ENCODE measurements at regions not wholly inside any gene's neighbourhood (a gene's known extent, or its start where the extent isn't known, plus 50 kb on each side); places are given as distances from the start of the nearest gene placed in this dataset.

DNA sequence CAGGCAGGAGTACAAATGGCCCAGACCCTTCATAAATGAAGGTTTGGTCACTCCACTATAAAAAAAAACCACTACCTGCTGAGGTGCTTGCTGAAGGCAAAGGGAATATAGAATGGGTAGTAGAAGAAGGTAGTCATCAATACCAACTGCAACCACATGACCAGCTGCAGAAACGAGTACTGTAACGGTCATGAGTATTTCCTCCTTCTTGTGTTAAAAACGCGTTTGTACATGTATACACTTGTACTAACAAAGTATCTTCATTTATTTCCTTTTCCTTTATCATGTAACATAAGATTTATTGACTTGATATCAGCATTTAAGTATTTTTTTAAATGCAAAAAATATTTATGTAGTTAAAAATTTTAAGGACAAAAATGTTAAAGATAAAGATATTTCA lies 238.6 kb downstream of the TFAP2B start:
- ATAC-seq (ENCODE audit: low read depth in 2 of 2) (no peak), DNase-seq (no peak)
- Mint-ChIP-seq H3K27ac (no peak overlapping the region), H3K27me3 (no peaks in the 10 kb centered on the region), H3K4me3 (no peak overlapping the region), H3K9me3 (peaks cover 0 to 15% (median 6%) of the 10 kb centered on the region in 7 donors), H3K4me1 (no peaks in the 10 kb centered on the region), H3K36me3 (no peaks in the 10 kb centered on the region)

DNA sequence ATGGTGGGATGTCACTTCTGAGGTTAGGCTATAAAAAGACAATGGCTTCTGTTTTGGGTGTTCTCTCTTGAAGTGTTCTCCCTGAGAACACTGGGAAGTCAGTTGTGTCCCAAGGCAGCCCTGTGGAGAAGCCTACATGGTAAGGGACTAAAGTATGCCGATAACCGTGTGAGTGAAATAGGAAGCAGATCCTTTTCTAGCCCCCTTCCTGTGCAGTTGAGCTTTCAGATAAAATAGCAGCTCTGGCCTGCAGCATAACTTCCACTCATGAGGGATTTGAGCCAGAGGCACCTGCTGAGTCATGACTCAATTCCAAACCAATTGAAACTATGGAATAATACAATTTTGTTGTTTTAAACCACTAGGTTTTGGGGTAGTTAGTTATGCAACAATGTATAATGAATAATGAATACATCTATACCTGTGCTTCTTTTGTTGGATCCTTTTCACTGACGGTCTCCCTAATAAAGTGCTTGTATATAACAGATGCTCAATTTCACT lies 241.6 kb downstream of the TFAP2B start:
- Mint-ChIP-seq H3K4me1 (no peaks in the 10 kb centered on the region), H3K4me3 (no peak overlapping the region), H3K36me3 (no peaks in the 10 kb centered on the region), H3K27ac (no peak overlapping the region), H3K9me3 (peaks cover 0 to 7% (median 2%) of the 10 kb centered on the region in 7 donors), H3K27me3 (no peaks in the 10 kb centered on the region)
- ATAC-seq (ENCODE audit: low read depth in 2 of 2): no peak
- DNase-seq: no peak

DNA sequence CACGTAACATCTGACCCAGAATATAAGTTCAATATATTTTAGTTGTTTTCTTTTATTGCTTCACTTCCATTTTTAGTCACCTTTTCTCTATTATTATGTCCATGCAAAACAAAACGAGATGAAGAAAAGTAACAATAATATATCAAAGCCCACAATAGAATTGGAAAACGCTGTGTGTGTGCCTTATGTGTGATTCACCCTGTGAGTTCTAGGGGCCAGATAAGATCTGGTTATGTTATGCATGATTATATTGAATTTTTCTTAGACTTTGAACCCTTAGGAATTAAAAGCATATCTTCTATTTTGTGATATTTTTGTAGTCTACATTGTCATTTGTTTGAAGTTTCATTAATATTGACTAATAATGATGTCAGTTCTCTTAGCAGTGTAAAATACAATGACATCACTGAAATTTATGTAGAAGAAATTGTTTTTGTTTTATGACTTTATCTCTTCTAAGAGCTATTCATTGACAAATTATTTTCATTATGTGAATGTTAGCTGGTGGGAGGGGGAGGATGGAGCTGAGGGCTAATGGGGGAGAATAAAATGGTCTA lies 243.6 kb downstream of the TFAP2B start:
- Mint-ChIP-seq H3K9me3 (peaks cover 0 to 7% (median 1%) of the 10 kb centered on the region in 7 donors), H3K27ac (no peak overlapping the region)

DNA sequence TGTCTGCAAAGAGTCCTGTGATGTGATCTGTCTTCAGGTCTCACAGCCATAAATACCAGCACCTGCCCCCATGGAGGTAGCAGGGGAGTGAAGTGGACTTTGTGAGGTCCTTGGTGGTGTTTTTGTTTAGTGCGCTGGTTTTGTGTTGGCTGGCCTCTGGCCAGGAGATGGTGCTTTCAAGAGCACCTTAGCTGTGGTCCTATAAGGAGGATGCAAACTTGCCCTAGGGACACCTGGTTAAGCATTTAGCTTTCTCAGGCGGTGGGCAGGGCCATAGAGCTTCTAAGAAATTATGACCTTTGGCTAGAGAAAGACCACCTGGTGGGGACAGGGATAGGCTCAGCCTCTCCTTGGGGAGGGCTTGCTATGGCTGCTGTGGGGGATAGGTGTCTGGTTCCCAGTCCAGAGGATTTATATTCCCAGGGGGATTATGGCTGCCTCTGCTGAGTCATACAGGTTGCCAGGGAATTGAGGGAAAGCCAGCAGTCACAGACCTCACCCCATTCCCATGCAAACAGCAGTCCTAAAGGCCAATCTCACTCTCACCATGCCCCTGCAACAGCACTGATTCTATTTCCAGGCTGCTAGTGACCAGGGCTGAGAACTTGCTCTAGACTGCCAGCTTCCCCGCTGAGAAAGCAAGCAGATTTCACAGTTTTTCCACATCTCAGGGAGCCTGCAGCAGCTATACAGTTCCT lies 259.3 kb downstream of the TFAP2B start:
- Mint-ChIP-seq H3K27me3 (peaks cover 0 to 5% (median 0%) of the 10 kb centered on the region in 3 donors), H3K27ac (no peak overlapping the region), H3K4me3 (no peak overlapping the region), H3K4me1 (no peaks in the 10 kb centered on the region), H3K36me3 (no peaks in the 10 kb centered on the region), H3K9me3 (peaks cover 0 to 7% (median 5%) of the 10 kb centered on the region in 7 donors)
- no peak for DNase-seq
- no peak for ATAC-seq (ENCODE audit: low read depth in 2 of 2)

More for the DNA sequence above, 243.6 kb downstream of the TFAP2B start:
- no peaks in the 10 kb centered on the region for H3K27me3 Mint-ChIP-seq
- H3K36me3 Mint-ChIP-seq: no peaks in the 10 kb centered on the region
- DNase-seq (no peak), ATAC-seq (ENCODE audit: low read depth in 2 of 2) (no peak)
- no peaks in the 10 kb centered on the region for H3K4me1 Mint-ChIP-seq
- H3K4me3 Mint-ChIP-seq: no peak overlapping the region

DNA sequence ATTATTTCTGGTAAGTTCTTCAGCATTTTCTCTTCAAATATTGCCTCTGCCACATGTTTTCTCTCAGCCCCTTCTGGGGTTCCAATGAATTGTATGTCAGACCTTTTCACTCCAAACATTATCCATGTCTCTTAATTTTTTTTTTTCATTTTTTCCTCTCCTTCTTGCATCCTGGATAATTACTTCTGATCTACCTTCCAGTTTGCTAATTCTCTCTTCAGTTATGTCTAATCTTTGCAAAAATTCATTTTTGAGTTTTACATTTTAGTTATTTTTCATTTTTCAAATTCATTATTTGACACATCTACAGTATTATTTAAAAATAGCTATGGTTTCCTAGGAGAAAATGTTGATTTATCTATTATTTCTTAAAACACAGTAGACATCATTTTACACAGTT lies 271.7 kb downstream of the TFAP2B start:
- Mint-ChIP-seq H3K9me3 (peaks cover 6 to 29% (median 10%) of the 10 kb centered on the region in 7 donors), H3K27me3 (no peaks in the 10 kb centered on the region), H3K27ac (no peak overlapping the region), H3K4me1 (no peaks in the 10 kb centered on the region), H3K36me3 (no peaks in the 10 kb centered on the region), H3K4me3 (no peak overlapping the region)
- no peak for ATAC-seq (ENCODE audit: low read depth in 2 of 2)
- no peak for DNase-seq

DNA sequence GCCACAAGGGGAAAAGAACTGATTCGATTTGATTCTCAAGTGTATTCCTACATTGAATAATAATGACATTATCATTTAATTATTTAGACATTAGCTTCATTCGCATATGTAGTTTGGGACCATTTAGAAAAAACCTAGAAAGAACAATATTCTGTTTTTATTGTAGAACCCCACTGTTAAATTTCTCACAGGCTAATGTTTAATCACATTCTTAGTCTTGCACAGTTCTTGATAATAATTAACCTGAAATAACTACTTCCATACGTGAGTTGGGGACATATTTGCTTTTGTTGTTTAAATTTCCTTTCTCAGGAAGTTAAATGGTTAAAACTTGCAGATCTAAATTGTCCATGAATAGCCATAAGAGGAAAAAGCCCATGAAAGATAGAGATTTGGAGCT lies 275.2 kb downstream of the TFAP2B start:
- no peak overlapping the region for H3K27ac Mint-ChIP-seq
- no peaks in the 10 kb centered on the region for H3K4me1 Mint-ChIP-seq
- no peaks in the 10 kb centered on the region for H3K27me3 Mint-ChIP-seq
- H3K9me3 Mint-ChIP-seq: peaks cover 6 to 29% (median 10%) of the 10 kb centered on the region in 7 donors
- H3K4me3 Mint-ChIP-seq: no peak overlapping the region
- DNase-seq: no peak
- no peaks in the 10 kb centered on the region for H3K36me3 Mint-ChIP-seq
- ATAC-seq (ENCODE audit: low read depth in 2 of 2): no peak

DNA sequence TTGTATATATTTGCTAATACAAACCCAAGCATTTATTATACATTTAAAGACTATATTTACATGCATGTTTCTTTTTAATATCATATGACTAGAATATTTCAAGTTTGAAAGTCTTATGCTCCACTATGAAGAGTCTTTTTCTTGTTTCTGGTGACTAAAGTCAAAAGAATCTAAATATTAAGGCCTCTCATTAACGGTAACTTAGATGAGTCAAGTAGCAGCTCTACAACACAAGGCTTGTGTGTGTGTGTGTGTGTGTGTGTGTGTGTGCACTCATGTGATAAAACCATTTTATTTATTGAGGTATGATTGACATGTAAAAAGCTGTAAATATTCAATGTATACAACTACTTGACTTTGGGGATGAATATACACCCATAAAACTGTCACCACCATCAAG lies 275.6 kb downstream of the TFAP2B start:
- H3K27me3 Mint-ChIP-seq: no peaks in the 10 kb centered on the region
- H3K4me1 Mint-ChIP-seq: no peaks in the 10 kb centered on the region
- no peak for ATAC-seq (ENCODE audit: low read depth in 2 of 2)
- H3K27ac Mint-ChIP-seq: no peak overlapping the region
- H3K9me3 Mint-ChIP-seq: peaks cover 6 to 29% (median 10%) of the 10 kb centered on the region in 7 donors
- no peaks in the 10 kb centered on the region for H3K36me3 Mint-ChIP-seq
- no peak for DNase-seq
- H3K4me3 Mint-ChIP-seq: no peak overlapping the region

DNA sequence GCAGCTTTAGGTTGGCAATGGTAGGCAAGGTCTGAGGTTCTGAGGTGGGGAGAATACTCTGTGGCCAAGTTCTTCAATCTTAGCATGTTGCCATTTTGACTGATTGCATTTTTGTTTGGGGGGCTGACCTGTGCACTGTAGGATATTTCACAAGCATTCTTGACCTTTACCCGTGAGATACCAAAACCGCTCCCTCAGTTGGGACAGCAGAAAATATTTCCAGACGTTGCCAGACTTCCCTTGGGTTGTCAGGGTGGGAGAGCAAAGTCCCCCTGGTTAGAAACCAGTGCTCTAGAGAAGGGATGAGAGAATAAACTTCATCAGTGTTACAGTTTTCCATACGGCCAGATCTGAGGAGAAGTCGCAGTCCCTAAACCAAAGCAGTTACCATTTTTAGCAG lies 279.6 kb downstream of the TFAP2B start:
- DNase-seq (no peak), ATAC-seq (ENCODE audit: low read depth in 2 of 2) (no peak)
- peaks cover 0 to 5% (median 0%) of the 10 kb centered on the region in 7 donors for H3K9me3 Mint-ChIP-seq
- no peaks in the 10 kb centered on the region for H3K36me3 Mint-ChIP-seq
- no peaks in the 10 kb centered on the region for H3K4me1 Mint-ChIP-seq
- H3K27ac Mint-ChIP-seq: no peak overlapping the region
- H3K27me3 Mint-ChIP-seq: no peaks in the 10 kb centered on the region
- no peak overlapping the region for H3K4me3 Mint-ChIP-seq

DNA sequence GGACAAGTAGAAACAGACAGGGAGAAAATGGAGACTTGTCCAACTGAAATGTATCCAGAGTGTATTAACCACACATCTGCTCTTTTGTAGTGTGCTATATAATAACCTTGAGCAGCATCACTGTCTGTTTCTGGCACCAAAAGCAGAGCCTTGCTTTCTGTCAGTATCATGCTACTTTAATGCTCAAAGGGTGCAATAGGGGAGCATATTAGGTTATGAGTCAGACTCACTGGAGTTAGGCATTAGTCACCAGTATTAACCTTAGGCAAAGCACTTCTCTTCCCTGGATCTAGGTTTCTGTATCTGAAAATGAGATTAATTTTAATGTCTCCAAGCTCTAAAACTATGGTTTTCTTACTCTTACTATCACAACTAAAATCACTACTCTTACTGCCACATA lies 280.1 kb downstream of the TFAP2B start:
- Mint-ChIP-seq H3K9me3 (peaks cover 0 to 5% (median 0%) of the 10 kb centered on the region in 7 donors), H3K36me3 (no peaks in the 10 kb centered on the region), H3K27me3 (no peaks in the 10 kb centered on the region), H3K4me3 (no peak overlapping the region), H3K4me1 (no peaks in the 10 kb centered on the region), H3K27ac (no peak overlapping the region)
- DNase-seq (no peak), ATAC-seq (ENCODE audit: low read depth in 2 of 2) (no peak)

DNA sequence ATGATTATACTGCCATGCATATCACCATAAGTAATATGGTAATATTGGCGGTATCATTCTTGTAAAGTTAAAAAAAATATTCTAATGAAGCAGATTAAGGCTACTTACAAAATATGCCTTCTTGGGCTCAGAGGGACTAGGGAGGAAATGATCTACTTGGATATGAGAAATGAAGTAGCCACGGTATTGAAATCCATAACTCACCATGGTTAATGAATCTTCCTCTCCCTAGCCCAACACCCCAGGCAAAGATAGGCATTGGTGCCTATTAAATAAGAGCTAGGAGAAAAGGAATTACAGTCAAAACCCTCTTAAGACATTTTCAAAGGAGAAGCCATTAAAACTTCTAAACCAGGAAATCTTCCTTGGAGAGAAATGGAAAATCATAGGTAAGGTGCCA lies 280.5 kb downstream of the TFAP2B start:
- ATAC-seq (ENCODE audit: low read depth in 2 of 2): no peak
- no peak overlapping the region for H3K27ac Mint-ChIP-seq
- no peak for DNase-seq
- H3K27me3 Mint-ChIP-seq: no peaks in the 10 kb centered on the region
- H3K36me3 Mint-ChIP-seq: no peaks in the 10 kb centered on the region
- H3K9me3 Mint-ChIP-seq: peaks cover 0 to 5% (median 0%) of the 10 kb centered on the region in 7 donors
- H3K4me3 Mint-ChIP-seq: no peak overlapping the region
- no peaks in the 10 kb centered on the region for H3K4me1 Mint-ChIP-seq

DNA sequence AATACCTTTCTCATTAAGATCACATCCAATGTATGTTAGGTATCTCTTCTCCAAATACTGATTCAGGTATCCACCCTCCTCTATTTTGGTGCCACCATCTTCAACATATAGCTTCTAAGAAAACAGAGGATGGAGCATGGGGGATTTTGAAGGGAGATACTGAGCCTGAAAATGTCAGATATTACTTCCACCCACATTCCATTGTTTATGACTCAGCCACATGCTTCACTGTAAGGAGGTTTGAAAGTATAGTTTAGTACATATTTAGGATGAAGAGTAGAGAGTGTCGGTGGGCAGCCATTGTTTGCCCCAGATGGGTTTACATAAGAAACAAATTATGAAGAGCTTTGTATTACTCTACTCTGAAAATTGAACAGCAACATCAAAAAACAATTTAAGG lies 286.7 kb downstream of the TFAP2B start:
- no peak for ATAC-seq (ENCODE audit: low read depth in 2 of 2)
- no peaks in the 10 kb centered on the region for H3K4me1 Mint-ChIP-seq
- peaks cover 0 to 15% (median 2%) of the 10 kb centered on the region in 7 donors for H3K9me3 Mint-ChIP-seq
- H3K4me3 Mint-ChIP-seq: no peak overlapping the region
- H3K36me3 Mint-ChIP-seq: no peaks in the 10 kb centered on the region
- H3K27ac Mint-ChIP-seq: no peak overlapping the region
- no peak for DNase-seq
- no peaks in the 10 kb centered on the region for H3K27me3 Mint-ChIP-seq

DNA sequence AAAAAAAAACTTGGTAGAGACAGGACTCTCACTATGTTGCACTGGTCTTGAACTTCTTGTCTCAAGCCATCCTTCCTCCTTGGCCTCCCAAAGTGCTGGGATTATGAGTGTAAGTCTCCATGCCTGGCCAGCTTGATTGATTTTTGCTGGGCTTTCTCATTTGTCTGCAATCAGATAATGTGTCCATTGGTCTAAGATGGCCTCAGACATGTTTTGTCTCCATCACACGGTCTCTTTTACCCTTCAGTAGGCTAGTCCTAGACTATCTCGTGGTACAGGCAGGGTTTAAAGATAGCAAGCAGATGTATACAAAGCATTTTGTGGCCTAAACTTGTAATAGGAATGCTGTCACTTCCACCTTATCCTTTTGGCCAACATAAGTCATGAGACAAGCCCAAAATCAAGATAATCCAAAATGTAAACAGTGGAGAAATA lies 289.1 kb downstream of the TFAP2B start:
- no peaks in the 10 kb centered on the region for H3K4me1 Mint-ChIP-seq
- H3K4me3 Mint-ChIP-seq: no peak overlapping the region
- ATAC-seq (ENCODE audit: low read depth in 2 of 2) (no peak), DNase-seq (no peak)
- peaks cover 2 to 15% (median 4%) of the 10 kb centered on the region in 7 donors for H3K9me3 Mint-ChIP-seq
- no peaks in the 10 kb centered on the region for H3K36me3 Mint-ChIP-seq
- no peaks in the 10 kb centered on the region for H3K27me3 Mint-ChIP-seq
- no peak overlapping the region for H3K27ac Mint-ChIP-seq

DNA sequence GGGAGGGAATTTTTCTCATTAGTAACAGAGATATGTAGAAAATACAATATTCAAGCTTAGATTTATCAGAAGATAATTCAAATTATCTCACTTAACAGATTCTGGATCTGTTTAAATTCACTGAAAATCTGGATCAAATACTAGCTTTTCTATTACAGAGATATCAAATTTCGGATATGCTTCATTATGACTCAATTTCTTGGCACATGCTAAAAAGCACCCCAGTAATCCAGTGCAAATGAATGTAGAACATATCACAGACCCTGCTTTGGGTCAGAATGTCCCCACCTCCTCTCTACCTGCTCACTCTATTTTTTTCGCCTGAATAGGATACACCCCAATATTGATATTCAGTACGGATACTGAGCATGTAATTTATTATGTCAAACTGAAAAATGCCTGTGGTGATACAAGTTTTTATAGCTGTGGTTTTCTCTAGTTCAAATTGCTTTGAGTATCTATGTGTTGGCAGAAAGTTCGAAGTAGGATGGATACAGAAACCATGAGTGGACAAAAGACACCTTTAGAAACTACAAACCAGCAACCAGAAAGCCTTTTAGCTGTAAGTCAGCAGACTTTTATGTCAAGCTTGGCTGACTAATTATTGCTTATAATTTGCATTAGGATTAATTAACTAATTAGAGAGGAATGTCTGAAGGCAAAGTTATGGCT lies 290.0 kb downstream of the TFAP2B start:
- H3K9me3 Mint-ChIP-seq: peaks cover 2 to 15% (median 4%) of the 10 kb centered on the region in 7 donors
- no peak for DNase-seq
- no peaks in the 10 kb centered on the region for H3K36me3 Mint-ChIP-seq
- no peaks in the 10 kb centered on the region for H3K27me3 Mint-ChIP-seq
- H3K27ac Mint-ChIP-seq: no peak overlapping the region
- ATAC-seq (ENCODE audit: low read depth in 2 of 2): no peak
- H3K4me3 Mint-ChIP-seq: no peak overlapping the region
- H3K4me1 Mint-ChIP-seq: no peaks in the 10 kb centered on the region

DNA sequence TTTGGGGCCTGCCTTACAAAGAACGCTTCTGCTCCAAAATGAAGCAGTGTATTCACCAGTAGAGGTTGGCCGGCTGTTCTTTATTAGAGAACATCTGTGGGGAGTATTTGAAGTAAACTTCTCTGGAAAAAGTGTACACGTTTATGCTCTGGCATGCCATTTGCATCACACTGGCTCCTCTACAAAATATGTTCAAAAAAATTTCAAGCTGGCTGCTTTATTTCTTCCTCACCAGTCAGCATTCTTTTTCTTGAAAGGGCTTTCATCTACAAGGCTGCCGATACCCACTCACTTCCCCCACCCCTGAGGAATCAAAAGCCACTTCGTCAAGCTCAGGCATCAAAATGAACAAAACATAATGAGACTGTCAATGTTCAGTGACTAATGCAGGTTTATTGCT lies 294.1 kb downstream of the TFAP2B start:
- no peak overlapping the region for H3K4me3 Mint-ChIP-seq
- H3K4me1 Mint-ChIP-seq: no peaks in the 10 kb centered on the region
- no peaks in the 10 kb centered on the region for H3K36me3 Mint-ChIP-seq
- H3K27me3 Mint-ChIP-seq: peaks cover 0 to 8% (median 0%) of the 10 kb centered on the region in 3 donors
- no peak overlapping the region for H3K27ac Mint-ChIP-seq
- no peak for DNase-seq
- H3K9me3 Mint-ChIP-seq: peaks cover 0 to 9% (median 0%) of the 10 kb centered on the region in 7 donors
- ATAC-seq (ENCODE audit: low read depth in 2 of 2): no peak

Data from naive B cell (primary cell).